HG03039 (cell line): ENCODE measurements at regions not wholly inside any gene's neighbourhood (a gene's known extent, or its start where the extent isn't known, plus 50 kb on each side); places are given as distances from the start of the nearest gene placed in this dataset.
A peak's percentile ranks its signal among the peaks of the same experiment; 100 is the strongest.

ENCODE experiments used
- ATAC-seq: cut with Tn5 transposase; IDR thresholded peaks from one replicate; pipeline ENCODE4 v1.9.1; 2021; ENCODE audit warnings: mild to moderate bottlenecking, moderate library complexity; ENCODE audit not compliant: unreplicated experiment

GRCh38 chr12:67794161-67794560 is 145.6 kb downstream of the DYRK2 start:
- no peak for ATAC-seq

DNA sequence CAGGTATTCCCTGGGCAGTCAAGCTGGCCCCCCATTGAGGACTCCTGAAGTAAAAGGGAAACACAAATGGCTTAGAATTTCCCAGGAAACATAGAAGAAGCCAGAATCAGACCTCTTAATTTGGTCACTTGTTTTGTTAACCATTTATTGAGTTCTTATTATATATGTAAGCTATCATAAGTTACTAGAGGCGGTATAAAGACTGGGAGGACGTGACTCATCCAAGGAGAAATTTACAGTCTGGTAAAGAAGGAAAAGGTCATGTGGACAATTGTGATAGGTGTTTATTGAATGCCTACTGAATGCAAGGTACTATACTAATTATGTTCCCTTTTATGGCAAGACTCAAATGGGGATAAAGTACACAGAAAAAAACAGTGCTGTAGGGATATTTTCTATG is 146.7 kb downstream of the DYRK2 start:
- ATAC-seq: no peak

GRCh38 chr12:67797185-67797741 is 148.7 kb downstream of the DYRK2 start:
- ATAC-seq: no peak

DNA sequence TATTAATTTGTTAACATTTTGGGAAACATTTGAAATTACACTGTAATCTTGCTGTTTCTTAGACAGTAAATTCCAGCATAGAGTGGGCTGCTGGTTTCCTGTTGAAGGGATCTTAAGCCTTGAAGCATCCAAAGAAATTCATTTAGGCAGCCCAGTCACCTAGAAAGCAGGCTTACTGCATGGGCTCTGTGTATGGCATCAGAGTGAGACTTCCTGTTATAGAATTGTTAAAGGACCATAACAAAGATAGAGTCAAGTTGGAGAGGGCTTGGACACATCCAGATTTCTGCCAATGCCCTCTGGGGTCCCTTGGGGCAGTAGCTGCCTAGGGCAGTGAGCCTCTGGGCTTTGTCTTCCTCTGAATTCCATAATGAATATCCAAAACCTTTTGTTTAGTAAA is 149.2 kb downstream of the DYRK2 start:
- ATAC-seq: no peak

DNA sequence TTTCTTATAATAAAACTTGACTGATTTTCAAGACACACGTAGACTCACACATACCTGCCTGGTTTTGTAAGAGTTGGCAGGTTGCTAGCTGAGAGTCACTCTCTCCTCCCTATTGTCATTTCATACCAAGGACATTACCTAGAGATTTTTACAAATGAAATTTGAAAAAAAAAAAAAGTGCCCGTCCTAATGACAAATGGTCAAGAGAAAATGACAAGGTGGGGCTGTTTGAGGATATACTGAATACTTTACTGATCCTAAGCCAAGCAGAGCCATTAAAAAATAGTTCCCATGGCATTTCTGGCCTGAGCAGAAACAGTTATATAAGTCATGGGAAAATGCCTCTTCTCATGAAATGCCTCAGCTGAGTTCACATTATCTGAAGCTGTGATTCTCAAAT is 150.2 kb downstream of the DYRK2 start:
- ATAC-seq: no peak

- no peak for ATAC-seq
Observed at GRCh38 chr12:67802731-67803130, 154.2 kb downstream of the DYRK2 start.

GRCh38 chr12:67803278-67803993 is 154.9 kb downstream of the DYRK2 start:
- no peak for ATAC-seq

GRCh38 chr12:67804168-67804567 is 155.6 kb downstream of the DYRK2 start:
- peak; percentile 88 for ATAC-seq

GRCh38 chr12:67807814-67808213 is 159.3 kb downstream of the DYRK2 start:
- no peak for ATAC-seq

DNA sequence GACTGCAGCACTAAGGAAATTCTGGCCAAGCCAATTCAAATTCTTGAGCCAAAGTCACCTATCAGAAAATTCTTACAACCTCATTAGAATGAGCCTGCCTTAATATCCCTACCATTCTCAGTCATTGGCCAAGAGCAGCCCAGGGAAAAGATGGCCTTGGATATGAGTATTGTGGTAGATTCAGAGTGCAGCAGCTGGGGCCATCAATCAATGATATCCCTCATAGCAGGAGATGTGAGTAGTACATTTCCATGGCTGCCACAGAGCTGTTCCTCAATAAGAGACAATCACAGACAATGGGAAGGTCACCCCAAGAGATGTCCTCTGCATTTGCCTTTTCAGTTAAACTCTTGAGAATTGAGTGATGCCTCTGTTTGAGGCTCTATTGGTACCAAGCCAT is 161.6 kb downstream of the DYRK2 start:
- ATAC-seq: no peak

- no peak for ATAC-seq
Observed at GRCh38 chr12:67811437-67812361, 163.2 kb downstream of the DYRK2 start.

DNA sequence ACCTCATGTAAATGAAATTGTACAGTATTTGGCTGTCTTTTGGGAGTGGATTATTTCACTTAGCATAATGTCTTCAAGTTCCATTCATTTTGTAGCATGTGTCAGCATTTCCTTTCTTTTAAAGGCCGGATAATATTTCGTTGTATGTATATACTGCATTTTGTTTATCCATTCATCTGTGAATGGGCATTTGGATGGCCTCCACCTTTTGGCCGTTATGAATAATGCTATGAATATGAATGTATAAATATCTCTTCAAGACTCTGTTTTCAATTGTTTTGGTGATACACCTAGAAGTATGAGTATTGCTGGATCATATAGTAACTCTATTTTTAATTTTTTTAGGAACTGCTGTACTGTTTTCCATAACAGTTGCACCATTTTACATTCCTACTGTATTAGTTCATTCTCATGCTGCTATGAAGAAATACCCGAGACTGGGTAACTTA is 164.9 kb downstream of the DYRK2 start:
- no peak for ATAC-seq

DNA sequence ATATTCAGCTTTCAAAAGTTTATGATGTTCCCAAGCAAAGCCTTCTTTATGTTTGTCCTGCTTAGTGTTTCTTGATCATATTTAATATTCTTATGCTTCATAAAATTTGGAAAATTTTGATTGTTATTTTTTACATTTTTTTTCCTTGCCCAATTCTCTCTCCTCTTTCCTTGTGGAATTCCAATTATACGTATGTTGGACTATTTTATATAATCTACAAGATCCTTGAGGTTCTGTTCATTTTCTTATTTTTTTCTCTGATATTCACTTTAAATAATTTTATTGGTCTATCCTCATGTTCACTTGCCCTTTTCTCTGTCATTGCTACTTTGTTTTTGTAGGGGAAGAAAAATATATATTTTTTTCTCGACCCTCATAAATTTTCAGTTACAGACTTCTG is 167.7 kb downstream of the DYRK2 start:
- no peak for ATAC-seq

DNA sequence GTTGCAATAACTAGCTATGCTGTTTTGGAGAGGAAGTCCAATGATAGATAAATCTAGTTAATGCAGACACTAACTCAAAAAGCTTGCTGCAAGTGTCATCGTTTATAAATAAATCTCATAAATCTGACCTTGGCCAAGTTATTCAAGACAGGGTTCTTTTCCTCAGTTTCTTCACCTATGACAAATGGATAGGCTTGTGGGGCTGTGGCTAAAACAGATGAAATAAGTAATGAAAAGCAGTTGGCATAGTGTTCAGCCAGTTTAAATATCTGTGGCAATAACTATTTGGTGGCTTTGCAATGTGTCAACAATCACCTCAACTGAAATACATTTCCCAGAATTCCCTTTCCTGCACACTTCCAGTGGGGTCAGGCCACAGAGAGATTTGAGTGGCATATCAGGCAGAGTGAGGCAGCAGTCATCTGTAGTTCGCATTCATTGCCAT is 169.9 kb downstream of the DYRK2 start:
- ATAC-seq: no peak

DNA sequence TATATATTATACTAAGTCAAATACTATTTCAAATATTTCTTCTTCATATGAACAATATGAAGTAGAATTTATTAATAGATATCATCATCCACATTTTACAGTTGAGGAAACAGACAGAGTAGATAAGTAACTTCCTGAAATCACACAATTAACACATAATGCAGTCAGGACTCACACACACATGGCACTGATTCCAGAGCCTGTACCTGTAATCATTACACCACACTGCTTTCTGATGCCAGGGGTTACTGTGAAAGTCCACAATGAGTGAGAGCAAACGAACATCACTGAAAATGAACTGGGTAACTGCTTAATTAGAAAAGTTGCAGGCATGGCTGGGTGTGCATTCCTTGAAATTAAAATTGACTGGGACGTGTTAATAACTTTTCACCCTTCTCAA is 169.3 kb upstream of the IFNG-AS1 start:
- ATAC-seq: no peak

DNA sequence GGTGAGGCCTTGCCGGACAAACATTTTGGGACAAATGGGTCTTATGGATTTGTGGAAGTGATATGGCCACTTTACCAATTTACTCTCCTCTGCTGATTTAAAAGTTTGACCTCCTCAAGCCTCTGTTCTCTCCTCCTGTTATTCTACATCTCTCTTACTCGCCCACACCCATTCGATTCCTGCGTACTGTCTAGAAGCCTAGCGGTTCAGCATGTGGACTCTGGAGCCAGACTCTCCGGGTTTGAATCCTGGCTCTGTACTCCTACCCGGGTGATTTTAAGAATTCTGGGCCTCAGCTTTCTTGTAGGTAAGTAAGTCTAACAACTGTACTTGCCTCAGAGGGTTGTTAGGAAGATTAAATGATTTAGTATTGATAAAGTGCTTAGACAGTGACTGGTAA is 168.6 kb upstream of the IFNG-AS1 start:
- ATAC-seq: no peak

GRCh38 chr12:67822826-67823225 is 166.4 kb upstream of the IFNG-AS1 start:
- ATAC-seq: no peak

DNA sequence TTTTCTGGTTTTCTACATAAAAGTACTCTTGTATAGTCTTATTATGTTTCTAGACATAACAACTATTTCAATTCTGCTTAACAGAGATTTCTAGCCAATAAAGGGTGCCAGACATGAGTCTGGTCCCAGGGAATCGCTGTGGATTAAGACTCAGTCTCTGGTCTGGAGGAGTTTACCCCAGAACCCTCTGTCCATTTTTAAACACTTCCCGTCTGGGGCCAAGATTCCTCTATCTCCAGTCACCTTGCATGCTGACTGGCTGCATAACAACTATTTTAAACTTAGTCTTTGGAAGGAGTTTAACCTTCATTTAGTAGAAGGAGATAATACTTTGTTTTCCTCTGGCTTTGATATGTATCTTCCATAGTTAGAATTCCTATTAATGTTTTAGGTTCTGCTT is 163.1 kb upstream of the IFNG-AS1 start:
- ATAC-seq: no peak

- no peak for ATAC-seq
Observed at GRCh38 chr12:67826946-67827720, 162.1 kb upstream of the IFNG-AS1 start.

GRCh38 chr12:67827820-67828383 is 161.3 kb upstream of the IFNG-AS1 start:
- ATAC-seq: peak; percentile 68

DNA sequence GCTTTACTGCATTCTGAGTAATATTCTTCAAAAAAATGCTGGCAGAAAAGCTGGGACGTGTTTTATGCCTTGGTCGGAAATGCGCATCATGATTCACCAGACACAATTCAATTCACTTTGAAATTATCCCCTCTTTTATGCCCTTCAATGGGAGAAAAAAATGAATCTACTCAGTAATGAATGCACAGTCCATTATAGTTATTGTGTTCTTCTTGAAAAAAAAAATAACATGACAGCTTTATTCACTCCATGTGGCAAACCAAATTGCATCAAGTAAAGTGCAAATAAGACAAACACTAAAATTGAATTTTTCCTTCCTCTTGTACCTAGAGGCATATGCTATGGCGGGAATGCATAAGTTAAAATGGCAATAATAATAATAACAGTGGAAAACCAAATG is 159.4 kb upstream of the IFNG-AS1 start:
- ATAC-seq: no peak
